KMS-11 (cell line): ENCODE measurements at regions not wholly inside any gene's neighbourhood (a gene's known extent, or its start where the extent isn't known, plus 50 kb on each side); places are given as distances from the start of the nearest gene placed in this dataset.

Experiments
- H2AFZ ChIP-seq: fragments of 200-600 bp; sonication (generic); 2 replicates; pipeline ENCODE4 v1.6.1; 2016; ENCODE audit warnings: antibody characterized with exemption, mixed run types, low read depth
- H3K27ac ChIP-seq: fragments of 200-600 bp; sonication (generic); 2 replicates; pipeline ENCODE4 v1.6.1; 2016; ENCODE audit warnings: mild to moderate bottlenecking, mixed run types
- H3K27me3 ChIP-seq: fragments of 200-600 bp; sonication (generic); 2 replicates; pipeline ENCODE4 v1.6.1; 2017; ENCODE audit warnings: mild to moderate bottlenecking, low read depth, mixed run types, moderate library complexity; ENCODE audit not compliant: insufficient read depth
- H3K36me3 ChIP-seq: fragments of 200-600 bp; sonication (generic); 2 replicates; pipeline ENCODE4 v1.6.1; 2017; ENCODE audit warnings: mild to moderate bottlenecking, mixed run types; ENCODE audit not compliant: insufficient read depth
- H3K4me1 ChIP-seq: fragments of 200-600 bp; sonication (generic); 2 replicates; pipeline ENCODE4 v1.6.1; 2016; ENCODE audit warnings: mild to moderate bottlenecking, low read depth, mixed run types; ENCODE audit not compliant: poor library complexity, severe bottlenecking
- H3K4me2 ChIP-seq: fragments of 200-600 bp; sonication (generic); 2 replicates; pipeline ENCODE4 v1.7.0; 2016; ENCODE audit warnings: mild to moderate bottlenecking, mixed run types
- H3K4me3 ChIP-seq: fragments of 200-600 bp; sonication (generic); IDR thresholded peaks from 2 replicates; pipeline ENCODE4 v1.6.1; 2017; ENCODE audit warnings: low read depth, low read length, mixed read lengths; ENCODE audit not compliant: insufficient read depth
- H3K79me2 ChIP-seq: fragments of 200-600 bp; sonication (generic); 2 replicates; pipeline ENCODE4 v1.6.1; 2016; ENCODE audit warnings: low read depth, mixed run types; ENCODE audit not compliant: insufficient read depth
- H3K9ac ChIP-seq: fragments of 200-600 bp; sonication (generic); 2 replicates; pipeline ENCODE4 v1.6.1; 2016; ENCODE audit warnings: mild to moderate bottlenecking, mixed run types
- H4K20me1 ChIP-seq: fragments of 200-600 bp; sonication (generic); 2 replicates; pipeline ENCODE4 v1.6.1; 2016; ENCODE audit warnings: mild to moderate bottlenecking, mixed run types; ENCODE audit not compliant: insufficient read depth
- TF ChIP-seq, protein P1 (sequence below): fragments of 200-600 bp; sonication (generic); conservative IDR thresholded peaks from 2 replicates; pipeline ENCODE4 v1.6.1; 2017; ENCODE audit warnings: low read depth, mild to moderate bottlenecking, antibody characterized with exemption, low read length, moderate library complexity, mixed read lengths

DNA sequence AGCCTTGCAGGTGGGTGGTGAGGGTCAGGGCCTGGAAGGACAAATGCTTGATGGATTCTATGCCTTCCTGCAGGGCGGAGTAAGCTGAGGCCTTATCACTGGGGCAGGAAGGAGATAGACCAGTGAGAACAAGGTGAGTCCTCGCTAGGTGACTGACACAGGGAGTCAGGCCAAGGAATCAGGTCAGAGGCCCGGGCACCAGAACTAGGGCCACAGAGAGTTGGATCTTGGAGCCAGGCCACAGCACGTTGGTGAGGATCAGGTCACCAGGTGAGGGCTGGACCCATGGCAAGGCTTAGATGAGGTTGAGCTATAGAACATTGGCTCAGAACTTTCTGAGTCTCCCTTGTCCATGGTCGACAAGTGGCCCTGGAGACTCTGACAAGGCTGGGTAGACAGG lies 328.2 kb downstream of the FOXO1 start:
- TF ChIP-seq, protein P1, sequence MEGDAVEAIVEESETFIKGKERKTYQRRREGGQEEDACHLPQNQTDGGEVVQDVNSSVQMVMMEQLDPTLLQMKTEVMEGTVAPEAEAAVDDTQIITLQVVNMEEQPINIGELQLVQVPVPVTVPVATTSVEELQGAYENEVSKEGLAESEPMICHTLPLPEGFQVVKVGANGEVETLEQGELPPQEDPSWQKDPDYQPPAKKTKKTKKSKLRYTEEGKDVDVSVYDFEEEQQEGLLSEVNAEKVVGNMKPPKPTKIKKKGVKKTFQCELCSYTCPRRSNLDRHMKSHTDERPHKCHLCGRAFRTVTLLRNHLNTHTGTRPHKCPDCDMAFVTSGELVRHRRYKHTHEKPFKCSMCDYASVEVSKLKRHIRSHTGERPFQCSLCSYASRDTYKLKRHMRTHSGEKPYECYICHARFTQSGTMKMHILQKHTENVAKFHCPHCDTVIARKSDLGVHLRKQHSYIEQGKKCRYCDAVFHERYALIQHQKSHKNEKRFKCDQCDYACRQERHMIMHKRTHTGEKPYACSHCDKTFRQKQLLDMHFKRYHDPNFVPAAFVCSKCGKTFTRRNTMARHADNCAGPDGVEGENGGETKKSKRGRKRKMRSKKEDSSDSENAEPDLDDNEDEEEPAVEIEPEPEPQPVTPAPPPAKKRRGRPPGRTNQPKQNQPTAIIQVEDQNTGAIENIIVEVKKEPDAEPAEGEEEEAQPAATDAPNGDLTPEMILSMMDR, result no peak
- H3K36me3 ChIP-seq, result no peaks in the 10 kb centered on the region
- H3K9ac ChIP-seq, result no peak overlapping the region
- no peaks in the 10 kb centered on the region for H3K4me1 ChIP-seq
- H2AFZ ChIP-seq, result no peak overlapping the region
- no peaks in the 10 kb centered on the region for H4K20me1 ChIP-seq
- H3K27ac ChIP-seq, result no peak overlapping the region
- H3K4me2 ChIP-seq, result no peak overlapping the region
- no peaks in the 10 kb centered on the region for H3K27me3 ChIP-seq
- no peaks in the 10 kb centered on the region for H3K79me2 ChIP-seq
- no peak overlapping the region for H3K4me3 ChIP-seq

DNA sequence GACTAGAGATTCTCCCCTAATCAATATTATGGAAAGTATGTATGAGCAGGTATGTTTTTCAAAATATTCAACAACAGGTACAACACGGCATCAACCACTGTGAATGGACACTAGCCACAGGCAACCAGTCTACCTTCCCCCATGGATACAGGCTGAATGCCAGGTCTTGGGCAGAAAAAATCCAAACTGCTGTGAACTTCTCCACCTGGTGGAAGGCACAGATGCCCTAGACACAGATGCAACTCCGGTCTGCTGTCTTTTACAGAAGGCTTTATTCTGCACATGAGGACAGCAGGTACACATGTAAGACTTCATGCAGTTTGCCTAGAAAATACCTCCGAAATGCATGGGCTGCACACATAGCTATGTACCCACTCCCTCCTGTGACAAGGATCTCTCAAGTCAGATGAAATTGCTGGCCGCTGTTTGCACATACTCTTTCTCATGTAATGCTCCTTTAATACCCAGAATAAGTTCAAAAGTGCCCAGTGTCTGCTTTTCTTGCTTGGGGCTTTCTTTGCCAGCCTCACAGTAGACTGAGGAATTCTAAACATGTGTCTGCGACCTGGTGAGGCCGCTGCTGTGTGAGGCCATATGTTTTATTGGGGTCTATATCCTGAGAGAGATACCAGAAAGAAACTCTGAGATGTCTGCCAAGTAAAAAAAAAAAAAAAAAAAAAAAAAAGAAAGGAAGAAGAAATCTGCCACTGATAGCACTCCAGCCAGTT lies 325.9 kb downstream of the FOXO1 start:
- no peak overlapping the region for H3K4me3 ChIP-seq
- H3K27ac ChIP-seq, result no peak overlapping the region
- no peak overlapping the region for H2AFZ ChIP-seq
- no peaks in the 10 kb centered on the region for H3K27me3 ChIP-seq
- H4K20me1 ChIP-seq, result no peaks in the 10 kb centered on the region
- TF ChIP-seq, protein P1, result no peak
- no peaks in the 10 kb centered on the region for H3K79me2 ChIP-seq
- no peak overlapping the region for H3K9ac ChIP-seq
- H3K4me2 ChIP-seq, result no peak overlapping the region
- H3K36me3 ChIP-seq, result no peaks in the 10 kb centered on the region
- no peaks in the 10 kb centered on the region for H3K4me1 ChIP-seq

DNA sequence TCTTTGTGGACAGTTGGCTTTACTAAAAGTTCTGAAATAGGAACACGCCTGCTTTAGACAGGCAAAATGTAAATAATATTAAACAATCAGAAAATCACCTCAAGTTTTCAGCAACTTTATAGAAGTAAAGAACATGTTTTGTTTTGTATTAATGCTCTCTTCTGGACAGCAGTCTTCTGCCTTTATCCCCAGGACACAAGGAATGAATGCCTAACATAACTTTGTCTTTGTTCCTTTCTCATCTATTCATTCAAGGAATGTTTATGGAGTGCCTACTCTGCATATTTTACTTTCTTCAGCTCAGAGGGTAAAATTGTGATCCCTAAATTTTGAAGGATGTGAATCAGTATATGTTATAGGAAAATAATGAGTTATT lies 325.4 kb downstream of the FOXO1 start:
- Histone ChIP-seq H4K20me1 (no peaks in the 10 kb centered on the region), H3K4me1 (no peaks in the 10 kb centered on the region), H3K4me3 (no peak overlapping the region), H3K27ac (no peak overlapping the region), H3K27me3 (no peaks in the 10 kb centered on the region), H3K79me2 (no peaks in the 10 kb centered on the region), H2AFZ (no peak overlapping the region), H3K9ac (no peak overlapping the region), H3K36me3 (no peaks in the 10 kb centered on the region), H3K4me2 (no peak overlapping the region)
- TF ChIP-seq, protein P1, result no peak

DNA sequence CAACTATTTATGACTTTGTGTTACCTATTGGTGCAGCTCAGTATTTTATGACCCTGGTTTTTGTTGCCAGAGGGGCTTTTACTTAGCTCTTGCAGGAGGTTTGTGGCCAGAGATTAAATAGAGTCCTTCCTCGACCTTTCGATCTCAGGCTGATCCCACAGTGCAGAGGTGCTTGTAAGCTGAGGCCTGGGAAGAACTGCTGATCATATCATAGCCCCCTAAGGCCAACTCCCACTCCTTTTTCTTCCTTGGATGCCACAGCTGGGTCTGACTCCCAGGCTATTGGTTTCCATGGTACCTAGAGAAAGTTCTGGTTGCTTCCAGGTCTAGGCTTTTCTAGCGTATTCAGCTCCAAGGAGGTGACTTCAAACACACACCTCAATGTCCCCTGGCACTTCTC lies 324.9 kb downstream of the FOXO1 start:
- Histone ChIP-seq H3K36me3 (no peaks in the 10 kb centered on the region), H2AFZ (no peak overlapping the region), H3K27ac (no peak overlapping the region), H3K79me2 (no peaks in the 10 kb centered on the region), H4K20me1 (no peaks in the 10 kb centered on the region), H3K4me1 (no peaks in the 10 kb centered on the region), H3K27me3 (no peaks in the 10 kb centered on the region), H3K9ac (no peak overlapping the region), H3K4me2 (no peak overlapping the region), H3K4me3 (no peak overlapping the region)
- TF ChIP-seq, protein P1, result no peak
